Ramos (cell line): ENCODE measurements at regions not wholly inside any gene's neighbourhood (a gene's known extent, or its start where the extent isn't known, plus 50 kb on each side); places are given as distances from the start of the nearest gene placed in this dataset.
"Not testable (repeated sequence)": the region's sequence is repeated elsewhere in the genome, so short reads cannot be mapped to it uniquely, and the experiment has no call there.

Experiments used
- in situ Hi-C: fragments of 300-500 bp; cut with MboI; formaldehyde crosslinking; loops from one replicate; pipeline ENCODE4 v1.14.3; 2022; ENCODE audit warnings: low sequenced_read_pairs; ENCODE audit not compliant: unreplicated experiment

DNA sequence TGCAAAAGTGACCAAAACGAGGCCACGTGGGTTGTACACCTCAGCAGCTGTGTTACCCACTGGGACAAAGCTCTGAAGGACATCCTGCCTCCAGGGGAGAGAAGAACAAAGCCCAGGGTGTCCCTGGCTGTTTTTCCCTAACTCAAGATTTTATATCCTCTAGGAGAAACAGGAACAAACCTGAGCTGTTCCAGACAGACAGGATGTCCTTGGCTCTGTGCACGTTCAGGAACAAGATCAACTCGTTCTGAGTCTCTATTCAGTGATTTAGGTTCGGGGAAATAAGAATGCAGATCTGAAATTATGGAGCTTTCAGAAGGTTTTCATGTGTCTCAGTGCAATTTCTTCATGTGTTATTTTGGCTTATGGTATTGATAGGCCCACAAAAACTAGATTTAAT, 465.3 kb downstream of the TMEM121 start:
- in situ Hi-C loops, result not testable (repeated sequence)

DNA sequence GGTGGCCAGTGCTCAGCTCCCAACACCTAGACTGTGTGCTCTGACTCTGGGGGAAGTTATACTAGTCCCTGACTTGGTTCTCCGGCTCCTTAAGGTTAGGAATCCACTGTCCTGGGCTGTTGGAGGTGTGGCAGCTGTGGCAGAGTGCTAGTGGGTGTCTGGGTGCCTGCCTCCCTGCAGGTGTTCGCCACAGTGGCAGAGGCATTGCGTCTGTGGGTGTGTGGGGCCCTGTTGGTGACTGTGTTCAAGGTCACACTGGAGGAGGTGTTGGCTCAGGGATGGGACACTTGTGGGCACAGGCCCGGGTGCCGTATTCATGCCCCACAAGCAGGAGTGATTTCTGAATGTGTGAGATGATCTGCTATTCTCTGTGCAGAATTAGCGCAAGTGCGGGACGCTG, 467.4 kb downstream of the TMEM121 start:
- in situ Hi-C loops, result no loop called here

DNA sequence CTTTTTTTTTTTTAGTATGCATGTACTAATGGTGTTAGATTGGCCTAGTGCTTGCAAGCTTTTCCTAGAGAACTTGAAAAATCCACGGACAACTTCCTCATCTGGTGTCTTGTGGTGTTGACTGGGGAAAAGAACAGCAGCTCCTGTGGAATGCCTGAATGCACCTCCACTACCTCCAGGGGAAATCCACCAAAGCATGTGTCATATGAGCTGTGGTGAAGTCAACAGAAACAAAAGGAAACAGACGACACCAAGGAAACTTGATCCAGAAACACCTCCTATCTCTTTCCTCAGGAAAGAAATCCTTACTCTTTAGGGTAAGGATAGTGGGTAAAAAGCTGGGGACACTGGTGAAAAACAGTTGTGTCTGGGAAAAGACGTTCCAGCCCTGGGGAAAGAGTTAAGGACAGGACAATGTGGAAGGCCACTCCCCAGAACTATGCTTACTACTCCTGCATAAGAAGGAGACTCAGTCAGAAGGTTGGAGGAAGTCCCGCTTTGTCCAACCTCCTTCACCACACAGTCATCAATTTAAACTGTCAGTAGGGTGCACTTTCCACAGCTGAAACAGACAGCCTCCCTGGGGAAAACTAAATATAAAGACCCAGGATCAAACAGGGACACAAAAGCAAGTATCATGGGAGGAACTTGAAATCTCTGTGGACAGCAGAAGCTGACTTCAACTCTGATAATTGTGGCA, 468.8 kb downstream of the TMEM121 start:
- in situ Hi-C loops, result not testable (repeated sequence)

DNA sequence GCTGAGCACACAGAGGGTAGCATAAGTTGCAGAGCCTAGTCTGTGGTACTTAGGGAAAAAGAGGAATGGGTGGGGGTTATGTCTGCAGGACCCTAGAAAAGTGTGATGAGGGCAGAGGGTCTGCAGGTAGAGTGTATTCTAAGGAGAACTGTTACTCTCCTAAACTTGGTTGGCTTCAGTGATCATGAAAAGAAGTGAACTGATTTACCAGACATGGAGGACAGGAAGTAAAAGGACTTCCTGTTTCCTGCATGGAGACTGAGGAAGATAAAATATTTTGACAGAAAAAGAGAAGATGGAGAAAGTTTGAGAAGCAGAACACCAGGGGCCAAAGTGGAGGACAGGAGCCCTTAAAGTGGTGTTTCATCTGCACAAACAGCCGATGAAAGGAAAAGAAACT, 472.2 kb downstream of the TMEM121 start:
- in situ Hi-C loops, result not testable (repeated sequence)

DNA sequence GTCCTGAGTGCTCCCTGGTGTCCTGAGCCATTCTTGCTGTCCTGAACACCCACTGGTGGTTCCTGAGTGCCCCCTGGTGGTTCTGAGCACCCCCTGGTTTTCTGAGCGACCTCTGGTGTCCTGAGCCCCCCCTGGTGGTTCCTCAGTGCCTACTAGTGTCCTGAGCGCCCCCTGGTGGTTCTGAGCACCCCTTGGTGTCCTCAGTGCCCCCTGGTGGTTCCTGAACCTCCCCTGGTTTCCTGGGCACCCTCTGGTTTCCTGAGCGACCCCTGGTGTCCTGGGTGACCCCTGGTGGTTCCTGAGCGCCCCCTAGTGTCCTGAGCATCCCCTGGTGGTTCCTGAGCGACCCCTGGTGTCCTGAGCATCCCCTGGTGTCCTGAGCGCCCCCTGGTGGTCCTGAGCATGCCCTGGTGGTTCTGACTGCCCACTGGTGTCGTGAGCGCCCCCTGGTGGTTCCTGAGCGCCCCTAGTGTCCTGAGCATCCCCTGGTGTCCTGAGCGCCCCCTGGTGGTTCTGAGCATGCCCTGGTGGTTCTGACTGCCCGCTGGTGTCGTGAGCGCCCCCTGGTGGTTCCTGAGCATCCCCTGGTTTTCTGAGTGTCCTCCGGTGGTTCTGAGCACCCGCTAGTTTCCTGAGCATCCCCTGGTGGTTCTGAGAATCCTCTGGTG, 473.1 kb downstream of the TMEM121 start:
- in situ Hi-C loops, result no loop called here

DNA sequence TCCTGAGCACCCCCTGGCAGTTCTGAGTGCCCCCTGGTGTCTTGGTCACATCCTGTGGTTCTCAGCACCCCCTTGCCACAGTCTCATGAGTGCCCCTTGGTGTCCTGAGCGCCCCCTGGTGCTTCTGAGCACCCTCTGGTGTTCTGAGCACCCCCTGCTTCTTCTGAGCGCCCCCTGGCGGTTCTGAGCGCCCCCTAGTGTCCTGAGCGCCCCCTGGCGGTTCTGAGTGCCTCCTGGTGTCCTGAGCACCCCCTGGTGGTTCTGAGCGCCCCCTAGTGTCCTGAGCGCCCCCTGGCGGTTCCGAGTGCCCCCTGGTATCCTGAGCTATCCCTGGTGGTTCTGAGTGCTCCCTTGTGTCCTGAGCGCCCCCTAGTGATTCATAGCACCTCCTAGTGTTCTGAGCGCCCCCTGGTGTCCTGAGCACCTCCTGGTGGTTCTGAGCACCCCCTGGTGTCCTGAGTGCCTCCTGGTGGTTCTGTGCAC, 473.7 kb downstream of the TMEM121 start:
- in situ Hi-C loops, result not testable (repeated sequence)

DNA sequence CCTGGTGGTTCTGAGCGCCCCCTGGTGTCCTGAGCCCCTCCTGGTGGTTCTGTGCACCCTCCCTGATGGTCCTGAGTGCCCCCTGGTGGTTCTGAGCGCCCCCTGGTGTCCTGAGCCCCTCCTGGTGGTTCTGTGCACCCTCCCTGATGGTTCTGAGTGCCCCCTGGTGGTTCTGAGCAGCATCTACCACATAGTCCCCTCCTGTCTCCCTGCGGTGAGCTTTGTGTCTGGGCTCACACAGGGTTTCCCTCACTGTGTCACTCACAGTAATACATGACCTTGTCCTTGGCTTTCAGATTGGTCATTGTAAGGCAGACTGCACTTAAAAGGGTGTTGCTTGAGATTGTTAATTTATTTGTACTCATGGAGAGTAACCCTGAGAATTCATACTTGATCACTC, 474.9 kb downstream of the TMEM121 start:
- in situ Hi-C loops, result not testable (repeated sequence)

DNA sequence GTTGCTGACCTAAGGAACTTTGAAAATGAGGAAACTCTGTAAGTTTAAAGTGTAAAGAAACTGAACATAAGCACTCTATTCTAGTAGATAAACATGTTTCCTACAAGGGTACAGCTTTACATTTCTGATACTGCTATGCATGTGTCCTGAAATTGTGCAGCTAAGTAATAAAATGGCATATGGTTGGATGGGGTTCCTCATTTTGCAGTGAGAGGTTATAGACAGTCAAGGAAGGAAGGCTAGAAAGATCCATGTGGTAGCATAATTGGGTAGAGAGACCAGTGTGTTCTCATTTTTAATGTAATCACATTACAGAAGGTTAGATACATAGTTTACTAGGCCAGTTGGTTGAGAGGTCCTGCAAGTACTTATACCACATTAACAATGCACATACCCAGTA, 477.0 kb downstream of the TMEM121 start:
- in situ Hi-C loops, result no loop called here

DNA sequence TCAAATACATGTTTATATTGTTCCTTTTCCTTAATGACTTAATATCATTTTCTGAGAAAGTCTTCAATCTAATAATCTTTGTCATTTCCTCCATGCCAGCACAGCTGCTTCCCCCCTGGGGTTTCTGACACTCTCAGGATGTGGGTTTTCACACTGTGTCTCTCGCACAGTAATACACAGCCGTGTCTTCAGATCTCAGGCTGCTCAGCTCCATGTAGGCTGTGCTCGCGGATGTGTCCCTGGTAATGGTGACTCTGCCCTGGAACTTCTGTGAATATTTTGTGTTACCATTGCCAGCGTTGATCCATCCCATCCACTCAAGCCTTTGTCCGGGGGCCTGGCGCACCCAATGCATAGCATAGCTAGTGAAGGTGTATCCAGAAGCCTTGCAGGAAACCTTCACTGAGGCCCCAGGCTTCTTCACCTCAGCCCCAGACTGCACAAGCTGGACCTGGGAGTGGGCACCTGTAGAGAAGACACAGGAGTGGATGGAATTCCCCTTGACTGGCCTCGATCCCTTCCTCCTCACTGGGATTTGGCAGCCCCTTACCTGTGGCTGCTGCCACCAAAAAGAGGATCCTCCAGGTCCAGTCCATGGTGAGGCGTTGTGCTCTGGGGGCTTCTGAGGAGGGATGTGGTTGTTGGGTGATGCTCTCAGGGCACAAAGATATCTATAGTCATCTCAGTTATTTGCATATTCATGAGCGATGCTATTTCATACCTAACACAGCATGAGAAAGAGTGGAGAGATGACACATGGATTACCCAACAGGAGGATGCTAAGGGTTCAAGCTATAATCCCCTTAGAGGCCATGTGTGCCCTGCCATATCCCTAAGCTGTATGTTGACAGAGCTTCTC, 478.8 kb downstream of the TMEM121 start:
- in situ Hi-C loops, result not testable (repeated sequence)

DNA sequence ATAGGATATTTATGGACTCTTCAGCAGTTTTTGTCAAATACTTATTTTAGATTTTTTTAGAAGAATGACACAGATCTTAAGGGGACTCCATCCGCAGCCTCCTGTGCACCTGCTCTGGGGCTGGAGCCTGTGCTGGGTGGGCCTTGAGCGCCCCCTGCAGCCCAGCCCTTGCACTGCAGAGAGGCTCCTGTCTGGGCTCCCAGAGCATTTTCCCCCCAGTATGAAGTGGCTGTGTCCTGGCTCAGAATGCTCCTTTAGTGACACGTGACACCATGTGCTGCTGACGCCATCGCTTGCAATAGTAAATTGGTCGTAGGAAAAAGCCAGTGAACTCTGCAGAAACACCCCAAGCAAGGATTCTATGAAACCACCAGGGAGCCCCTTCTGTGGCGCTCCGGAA, 479.7 kb downstream of the TMEM121 start:
- in situ Hi-C loops, result not testable (repeated sequence)

DNA sequence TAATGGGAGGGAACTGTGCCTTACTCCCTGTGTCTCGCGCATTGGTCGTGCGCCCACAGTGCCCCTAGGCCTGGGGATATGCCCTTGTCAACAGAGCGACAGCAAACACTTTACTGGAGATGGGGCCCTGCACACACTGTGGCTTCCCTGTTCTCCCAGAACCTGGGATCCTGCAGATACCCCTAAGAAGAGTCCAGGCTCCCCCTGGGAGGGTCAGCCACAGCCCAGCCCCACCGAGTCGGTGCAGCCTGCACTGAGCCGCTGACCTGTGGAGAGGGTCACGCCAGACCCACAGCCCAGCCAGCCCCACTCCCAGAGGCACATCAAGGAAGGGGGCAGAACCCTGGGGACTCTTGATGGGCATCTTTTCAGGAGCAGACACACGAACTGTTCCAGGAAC, 480.3 kb downstream of the TMEM121 start:
- in situ Hi-C loops, result not testable (repeated sequence)

DNA sequence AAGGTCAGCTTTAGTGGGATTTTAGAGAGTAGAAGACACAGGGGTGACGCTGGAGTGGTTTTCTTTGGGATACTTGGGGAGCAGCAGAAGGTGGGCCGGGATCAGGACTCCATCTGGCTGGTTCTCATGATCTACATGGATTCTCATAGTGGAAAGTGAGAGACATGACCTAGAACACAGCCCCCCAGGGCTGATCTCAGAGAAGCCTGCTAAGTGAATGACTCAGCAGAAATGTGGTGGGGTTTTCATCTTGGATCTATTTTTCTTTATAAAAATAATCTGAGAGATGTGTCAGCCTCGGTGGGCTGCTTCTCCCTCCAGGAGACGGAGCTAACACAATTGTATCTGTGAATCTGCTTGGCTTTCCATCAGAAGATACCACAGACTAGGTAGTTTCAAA, 484.4 kb downstream of the TMEM121 start:
- in situ Hi-C loops, result no loop called here

DNA sequence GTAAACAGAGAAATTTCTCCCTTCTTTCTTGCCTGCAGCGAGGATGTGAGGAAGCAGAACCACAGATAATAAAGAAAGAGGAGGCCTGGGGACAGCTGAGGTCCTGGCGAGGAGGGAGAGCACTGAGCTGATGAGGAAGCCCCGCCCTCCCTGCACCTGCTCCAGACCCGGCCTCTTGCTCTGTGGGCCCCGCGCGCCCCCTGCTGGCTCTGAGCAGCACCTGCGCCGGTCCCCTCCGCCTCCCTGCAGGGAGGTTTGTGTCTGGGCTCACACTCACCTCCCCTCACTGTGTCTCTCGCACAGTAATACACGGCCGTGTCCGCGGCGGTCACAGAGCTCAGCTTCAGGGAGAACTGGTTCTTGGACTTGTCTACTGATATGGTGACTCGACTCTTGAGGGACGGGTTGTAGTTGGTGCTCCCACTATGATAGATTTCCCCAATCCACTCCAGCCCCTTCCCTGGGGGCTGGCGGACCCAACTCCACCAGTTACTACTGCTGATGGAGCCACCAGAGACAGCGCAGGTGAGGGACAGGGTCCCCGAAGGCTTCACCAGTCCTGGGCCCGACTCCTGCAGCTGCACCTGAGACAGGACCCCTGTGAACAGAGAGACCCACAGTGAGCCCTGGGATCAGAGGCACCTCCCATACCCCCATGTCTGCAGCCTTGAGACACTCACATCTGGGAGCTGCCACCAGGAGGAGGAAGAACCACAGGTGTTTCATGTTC, 485.4 kb downstream of the TMEM121 start:
- in situ Hi-C loops, result not testable (repeated sequence)

DNA sequence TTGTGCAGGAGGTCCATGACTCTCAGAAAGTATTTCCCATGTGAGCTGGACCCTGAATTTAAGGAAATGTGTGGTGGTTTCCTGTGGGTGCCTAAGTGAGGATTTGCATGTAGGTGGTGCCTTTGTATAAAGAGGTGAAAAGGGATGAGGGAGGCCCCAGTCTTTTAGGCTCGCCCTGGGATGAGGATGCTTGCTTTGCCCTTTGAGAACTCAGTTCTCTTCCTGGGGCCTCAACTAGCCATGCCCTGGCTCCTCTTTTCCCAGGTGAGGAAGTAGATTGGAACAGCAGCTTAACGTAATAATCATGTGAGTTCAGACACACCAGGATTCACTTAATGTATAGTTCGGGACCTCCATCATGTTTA, 486.0 kb downstream of the TMEM121 start:
- in situ Hi-C loops, result not testable (repeated sequence)

DNA sequence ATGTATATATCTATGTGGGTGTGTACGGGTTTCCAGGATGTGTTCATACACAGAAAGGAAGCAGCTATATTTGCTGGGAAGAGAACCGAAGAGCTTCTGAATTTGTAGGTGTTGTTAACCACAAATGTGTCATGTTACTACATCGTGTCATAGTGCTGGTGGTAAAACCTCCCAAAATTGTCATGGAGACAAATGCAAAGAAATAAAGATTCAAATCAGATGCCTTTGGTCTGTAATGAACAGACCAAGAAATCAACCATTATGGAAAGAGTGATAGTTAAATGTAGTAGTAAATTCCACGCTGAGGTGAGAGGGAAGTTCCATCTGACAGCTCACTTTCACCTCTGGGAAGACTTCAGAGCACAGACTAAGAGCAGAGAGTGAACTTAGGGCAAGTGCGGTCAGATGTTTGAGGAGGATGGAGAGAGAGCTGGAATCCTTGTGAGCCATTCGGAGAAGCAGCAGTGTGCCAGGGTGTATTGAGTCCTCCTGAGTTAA, 487.5 kb downstream of the TMEM121 start:
- in situ Hi-C loops, result no loop called here

DNA sequence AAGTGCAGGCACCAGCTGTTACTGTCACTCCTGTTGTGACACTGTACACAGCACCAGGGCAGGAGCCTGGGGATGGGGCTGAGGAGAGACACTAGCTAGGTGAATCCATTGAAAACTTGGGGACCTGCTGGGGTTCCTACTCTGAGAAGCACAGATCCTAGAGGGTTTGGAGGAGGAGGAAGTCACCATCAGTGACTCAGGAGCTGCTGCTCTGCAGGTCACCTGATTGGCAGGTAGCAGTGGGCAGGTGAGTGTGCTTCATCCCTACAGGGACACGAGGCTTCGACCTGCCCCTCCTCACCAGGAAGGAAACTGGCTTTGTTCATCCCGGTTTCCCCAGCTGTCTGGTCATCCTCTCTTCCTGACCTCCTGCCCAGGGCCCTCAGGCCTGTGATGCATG, 491.6 kb downstream of the TMEM121 start:
- in situ Hi-C loops, result not testable (repeated sequence)

DNA sequence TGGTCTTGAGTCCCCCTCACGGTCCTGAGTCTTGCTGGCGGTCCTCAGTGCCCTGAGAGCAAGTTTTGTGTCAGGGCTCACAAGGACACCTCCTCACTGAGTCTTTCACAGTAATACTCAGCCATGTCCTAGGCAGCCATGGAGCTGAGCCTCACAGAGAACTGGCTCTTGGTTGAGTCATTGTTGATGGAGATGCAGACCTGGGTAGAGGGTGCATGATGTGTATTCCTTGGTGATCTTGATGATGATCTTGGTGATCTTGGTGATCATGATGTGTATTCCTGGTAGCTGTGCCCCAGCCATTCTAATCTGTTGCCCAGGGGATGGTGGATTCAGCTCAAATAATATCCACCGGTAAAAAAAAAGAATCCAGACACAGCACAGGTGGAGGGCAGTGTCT, 495.4 kb downstream of the TMEM121 start:
- in situ Hi-C loops, result no loop called here

DNA sequence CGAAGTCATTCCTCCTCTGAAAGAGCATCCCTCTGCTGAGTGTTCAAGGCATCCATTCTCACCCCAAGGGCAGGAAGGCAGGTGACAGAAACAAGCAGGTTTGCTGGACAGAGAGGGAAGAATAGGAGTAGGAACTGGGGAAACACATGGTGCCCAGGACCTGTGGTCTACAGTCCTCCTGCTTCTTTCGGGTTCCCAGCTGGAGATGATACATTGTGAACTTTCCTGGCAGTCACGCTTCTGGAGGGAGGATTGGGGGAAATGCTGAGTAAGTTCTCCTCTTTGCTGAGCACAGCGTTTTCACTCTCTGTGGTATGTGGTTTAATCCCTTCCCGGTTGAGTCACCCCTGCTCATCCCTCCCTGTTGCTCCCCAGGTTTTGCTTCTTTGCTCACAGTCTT, 496.3 kb downstream of the TMEM121 start:
- in situ Hi-C loops, result not testable (repeated sequence)

DNA sequence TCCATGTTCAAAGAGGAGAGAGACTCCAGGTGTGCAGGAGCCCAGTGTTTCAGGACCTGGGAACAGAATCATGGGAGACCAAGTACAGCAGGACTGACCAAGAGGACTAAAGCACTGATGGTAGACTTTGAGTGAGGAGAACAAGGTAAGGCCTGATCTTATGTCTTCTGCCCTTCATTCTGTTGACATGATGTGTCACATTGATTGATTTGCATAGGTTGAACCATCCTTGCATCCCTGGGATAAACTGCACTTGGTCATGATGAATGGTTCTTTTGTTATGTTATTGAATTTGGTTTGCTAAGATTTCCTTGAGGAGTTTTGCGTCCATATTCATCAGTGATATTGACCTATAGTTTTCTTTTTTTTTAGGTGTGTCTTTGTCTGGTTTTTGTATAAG, 497.0 kb downstream of the TMEM121 start:
- in situ Hi-C loops, result no loop called here

DNA sequence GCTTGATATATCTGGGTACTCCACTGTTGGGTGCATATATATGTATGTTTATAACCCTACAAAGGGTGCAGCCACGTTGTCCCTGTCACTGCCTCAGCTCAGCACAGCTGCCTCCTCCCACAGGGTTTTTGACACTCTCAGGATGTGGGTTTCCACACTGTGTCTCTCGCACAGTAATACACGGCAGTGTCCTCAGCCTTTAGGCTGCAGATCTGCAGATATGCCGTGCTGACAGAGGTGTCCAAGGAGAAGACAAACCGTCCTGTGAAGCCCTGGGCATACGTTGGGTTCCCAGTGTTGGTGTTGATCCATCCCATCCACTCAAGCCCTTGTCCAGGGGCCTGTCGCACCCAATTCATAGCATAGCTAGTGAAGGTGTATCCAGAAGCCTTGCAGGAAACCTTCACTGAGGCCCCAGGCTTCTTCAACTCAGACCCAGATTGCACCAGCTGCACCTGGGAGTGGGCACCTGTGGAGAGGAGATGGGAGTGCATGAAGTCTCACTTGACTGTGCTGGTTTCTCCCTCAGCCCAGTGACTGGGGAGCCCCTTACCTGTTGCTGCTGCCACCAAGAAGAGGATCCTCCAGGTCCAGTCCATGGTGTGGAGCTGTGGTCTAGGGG, 498.7 kb downstream of the TMEM121 start:
- in situ Hi-C loops, result no loop called here
